ENCODE measurements at regions not wholly inside any gene's neighbourhood (a gene's known extent, or its start where the extent isn't known, plus 50 kb on each side); places are given as distances from the start of the nearest gene placed in this dataset.
"Not testable (repeated sequence)": the region's sequence is repeated elsewhere in the genome, so short reads cannot be mapped to it uniquely, and the experiment has no call there.

DNA sequence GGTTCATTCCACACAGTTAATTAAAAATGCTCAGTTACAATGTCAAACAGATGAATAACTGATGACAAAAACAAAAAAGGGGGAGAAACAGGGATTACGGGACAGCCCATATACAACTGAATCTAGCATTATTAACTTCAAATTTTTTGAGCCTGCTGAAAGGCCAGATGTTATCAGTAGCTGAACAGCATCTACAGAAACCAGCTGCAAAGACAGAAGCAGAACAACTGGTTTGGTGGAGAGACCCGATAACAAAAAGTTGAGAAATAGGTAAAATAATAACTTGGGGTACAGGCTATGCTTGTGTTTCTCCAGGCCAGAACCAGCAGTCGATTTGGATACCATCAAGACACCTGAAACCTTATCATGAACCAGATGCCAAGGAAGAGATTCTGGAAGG is 109.8 kb downstream of the SEPTIN7 start:
- not testable (repeated sequence) for DNase-seq

DNA sequence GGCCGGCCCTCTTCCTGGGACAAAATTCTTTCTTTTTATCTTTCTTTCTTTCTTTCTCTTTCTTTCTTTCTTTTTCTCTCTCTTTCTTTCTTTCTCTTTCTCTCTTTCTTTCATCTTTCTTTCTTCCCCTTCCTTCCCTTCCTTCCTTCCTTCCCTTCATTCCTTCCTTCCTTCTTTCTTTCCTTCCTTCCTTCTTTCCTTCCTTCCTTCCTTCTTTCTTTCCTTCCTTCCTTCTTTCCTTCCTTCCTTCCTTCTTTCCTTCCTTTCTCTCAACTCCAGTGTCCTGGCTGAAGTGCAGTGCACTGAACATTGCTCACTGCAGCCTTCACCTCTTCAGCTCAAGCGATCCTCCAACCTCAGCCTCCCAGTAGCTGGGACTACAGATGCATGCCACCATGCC is 112.5 kb downstream of the SEPTIN7 start:
- not testable (repeated sequence) for DNase-seq

DNA sequence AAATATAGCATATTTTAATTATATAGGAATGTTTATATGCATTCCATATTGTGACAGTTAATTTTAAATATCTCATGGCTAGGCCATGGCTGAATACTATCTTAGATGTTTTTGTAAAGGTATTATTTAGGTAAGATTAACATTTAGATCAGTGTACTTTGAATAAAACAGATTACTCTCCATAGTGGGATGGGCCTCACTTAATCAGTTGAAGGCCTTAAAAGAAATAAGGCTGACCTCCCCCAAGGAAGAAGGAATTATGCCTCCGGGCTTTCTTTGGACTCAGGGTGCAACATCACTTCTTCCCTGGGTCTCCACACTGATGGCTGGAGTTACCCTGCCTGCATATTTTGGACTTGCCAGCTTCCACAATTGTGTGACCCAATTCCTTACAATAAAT is 113.4 kb downstream of the SEPTIN7 start:
- not testable (repeated sequence) for DNase-seq

DNA sequence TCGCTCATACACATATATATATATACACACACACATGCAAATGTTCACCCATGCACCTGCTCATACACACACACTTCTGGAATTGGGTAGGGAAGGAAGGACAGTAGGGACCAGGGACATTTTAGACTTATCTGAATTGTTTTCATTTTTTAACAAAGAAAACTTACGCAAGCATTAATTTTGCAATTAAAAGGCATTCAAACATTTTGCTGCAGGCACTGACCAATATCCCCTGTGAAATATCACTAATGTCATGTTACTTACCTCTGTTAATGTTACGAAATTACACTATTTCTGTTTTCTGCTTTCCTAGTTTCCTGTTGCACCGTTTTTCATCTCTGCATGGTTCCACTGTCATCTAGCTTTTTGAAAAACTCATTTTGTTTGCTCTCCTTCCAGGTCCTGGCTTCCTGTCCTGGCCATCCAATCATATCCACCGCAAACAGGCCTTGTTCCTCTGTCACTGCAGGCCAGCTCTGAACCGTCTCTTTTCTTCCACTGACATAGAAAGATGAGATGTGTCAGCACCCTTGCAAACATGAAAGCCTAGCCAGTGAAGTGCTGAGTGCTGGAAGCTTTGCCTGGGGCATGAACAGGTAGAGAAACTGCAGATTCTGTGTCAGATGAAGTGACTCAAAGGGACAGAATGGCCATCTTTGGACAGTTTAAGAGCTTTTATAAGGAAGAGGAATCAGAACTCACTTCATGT is 114.5 kb downstream of the SEPTIN7 start:
- not testable (repeated sequence) for DNase-seq

DNA sequence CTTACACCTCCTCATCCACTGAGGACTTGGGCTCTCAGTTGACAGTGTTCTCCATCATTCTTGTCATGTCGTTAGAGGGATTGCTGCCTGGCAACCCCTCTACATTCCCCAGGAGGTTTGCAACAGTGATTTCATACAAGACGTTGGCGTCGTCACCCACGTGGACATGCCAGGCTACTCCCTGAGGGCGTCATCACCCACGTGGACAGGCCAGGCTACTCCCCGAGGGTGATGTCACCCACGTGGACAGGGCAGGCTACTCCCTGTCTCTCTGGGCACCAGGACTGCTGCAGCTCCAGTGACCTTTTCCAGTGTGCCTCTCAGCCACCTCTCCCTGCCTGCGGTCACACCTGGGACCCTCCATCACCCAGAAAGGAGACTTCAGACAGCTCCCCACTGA is 117.4 kb downstream of the SEPTIN7 start:
- DNase-seq: not testable (repeated sequence)

DNA sequence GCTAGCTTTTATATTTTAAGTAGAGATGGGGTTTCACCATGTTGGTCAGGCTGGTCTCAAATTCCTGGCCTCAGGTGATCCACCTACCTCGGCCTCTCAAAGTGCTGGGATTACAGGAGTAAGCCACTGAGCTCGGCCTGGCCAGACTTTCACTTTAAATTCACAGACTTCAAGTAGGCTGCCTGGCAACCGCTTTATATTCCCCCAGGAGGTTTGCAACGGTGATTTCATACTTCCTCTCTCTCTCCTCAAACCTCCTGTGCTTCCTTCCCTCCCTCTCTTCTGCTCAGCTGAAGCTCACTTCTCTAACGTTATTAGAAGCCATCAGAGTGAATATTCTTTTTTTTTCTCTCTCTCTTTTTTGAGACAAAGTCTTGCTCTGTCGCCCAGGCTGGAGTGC is 118.8 kb downstream of the SEPTIN7 start:
- not testable (repeated sequence) for DNase-seq

DNA sequence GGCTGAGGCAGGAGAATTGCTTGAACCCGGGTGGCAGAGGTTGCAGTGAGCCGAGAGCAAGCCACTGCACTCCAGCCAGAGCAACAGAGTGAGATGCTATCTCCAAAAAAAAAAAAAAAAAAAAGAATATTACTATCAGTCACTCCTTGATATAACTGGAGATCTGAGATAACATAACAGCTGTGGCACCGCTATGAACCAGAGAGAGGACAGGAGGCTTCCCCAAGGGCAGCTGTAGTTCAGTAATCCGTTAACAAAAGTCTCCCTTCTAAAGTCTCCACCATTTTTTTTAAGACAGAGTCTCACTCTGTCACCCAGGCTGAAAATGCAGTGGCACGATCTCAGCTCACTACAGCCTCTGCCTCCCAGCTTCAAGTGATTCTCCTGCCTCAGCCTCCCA is 120.5 kb downstream of the SEPTIN7 start:
- not testable (repeated sequence) for DNase-seq

DNA sequence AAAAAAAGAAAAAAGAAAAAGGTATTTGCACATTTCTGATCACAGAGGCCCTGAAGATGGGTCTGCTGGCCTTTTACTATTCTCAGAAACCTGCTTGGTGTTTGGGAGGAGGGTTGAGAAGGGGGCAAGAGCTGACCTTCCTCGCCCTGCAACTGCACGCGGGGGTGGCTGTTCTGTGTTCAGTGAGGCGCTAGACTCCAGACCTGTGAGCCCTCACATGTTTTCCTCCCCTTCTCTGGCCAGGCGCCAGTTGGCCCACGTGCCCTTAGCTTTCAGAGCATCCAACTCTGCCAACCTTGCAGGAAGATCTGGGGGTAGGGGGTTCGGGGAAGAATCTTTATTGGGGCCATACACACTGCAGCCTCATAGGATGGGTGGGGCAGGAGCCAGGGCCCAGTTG is 123.8 kb downstream of the SEPTIN7 start:
- DNase-seq: not testable (repeated sequence)

DNA sequence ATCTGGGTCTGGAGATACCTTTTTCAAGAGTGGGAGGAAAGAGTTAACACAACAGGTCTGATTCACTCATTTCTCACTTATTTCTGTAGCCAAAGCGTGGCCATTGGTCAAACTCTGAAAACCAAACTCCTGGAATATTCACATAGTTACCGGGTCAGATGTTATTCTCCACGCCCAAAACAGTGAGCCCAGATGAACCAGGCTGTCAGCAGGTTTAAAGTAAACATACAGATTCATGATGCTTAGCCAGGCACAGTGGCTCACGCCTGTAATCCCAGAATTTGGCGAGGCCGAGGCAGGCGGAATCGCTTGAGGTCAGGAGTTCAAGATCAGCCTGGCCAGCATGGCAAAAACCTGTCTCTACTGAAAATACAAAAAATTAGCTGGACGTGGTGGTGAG is 126.1 kb downstream of the SEPTIN7 start:
- not testable (repeated sequence) for DNase-seq

DNA sequence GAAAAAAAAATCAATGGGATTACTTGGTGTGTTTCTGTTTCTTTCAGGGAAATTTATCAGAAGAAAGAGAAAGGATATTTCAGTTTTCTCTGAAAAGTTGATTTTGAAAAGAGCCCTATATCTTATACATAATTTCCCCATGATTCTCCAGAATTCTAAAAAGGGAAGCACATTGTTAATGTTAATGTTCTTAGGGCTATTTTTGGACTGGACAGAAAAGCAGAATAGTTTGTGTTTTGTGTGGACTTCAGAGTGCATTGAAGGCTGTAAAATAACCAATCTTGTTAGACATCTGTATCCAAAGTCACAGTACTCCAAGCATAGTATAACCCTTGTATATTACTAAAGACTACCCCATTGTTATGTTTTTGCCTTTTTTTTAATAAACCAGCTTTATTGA is 130.3 kb downstream of the SEPTIN7 start:
- DNase-seq: not testable (repeated sequence)

DNA sequence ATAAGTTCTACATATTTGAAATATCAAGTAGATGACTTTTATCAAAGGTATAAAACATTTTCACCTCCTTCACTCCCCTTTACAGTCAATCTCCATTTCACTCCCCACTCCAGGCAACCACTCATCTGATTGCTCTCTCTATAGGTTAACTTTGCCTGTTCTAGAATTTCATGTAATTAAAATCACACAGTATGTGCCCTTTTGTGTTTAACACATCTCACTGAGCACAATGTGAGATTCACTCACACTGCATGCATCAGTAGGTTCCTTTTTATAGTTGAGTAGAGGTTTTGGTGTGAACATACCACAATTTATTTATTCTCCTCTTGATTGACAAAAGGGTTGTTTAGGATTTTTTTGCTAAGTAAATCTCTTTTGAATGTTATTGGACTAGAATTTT is 130.7 kb downstream of the SEPTIN7 start:
- DNase-seq: not testable (repeated sequence)

DNA sequence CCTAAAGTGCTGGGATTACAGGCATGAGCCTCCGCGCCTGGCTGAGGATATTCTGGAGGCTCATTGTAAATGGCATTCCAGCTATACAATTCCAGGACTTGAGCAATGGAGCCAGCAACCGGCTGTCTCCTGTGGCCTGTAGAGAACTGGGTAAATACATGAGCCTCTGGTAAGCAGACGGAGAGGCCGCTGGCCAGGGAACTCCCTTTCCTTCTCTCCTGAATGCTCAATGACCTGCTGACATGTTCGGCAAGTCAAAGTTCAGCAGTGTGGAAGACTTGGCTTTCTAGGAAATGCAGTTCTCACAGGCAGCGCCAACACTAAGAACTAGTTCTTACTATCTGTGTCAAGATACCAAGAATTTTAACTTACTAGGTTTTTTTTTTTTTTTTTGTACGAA is 139.8 kb downstream of the SEPTIN7 start:
- not testable (repeated sequence) for DNase-seq

DNA sequence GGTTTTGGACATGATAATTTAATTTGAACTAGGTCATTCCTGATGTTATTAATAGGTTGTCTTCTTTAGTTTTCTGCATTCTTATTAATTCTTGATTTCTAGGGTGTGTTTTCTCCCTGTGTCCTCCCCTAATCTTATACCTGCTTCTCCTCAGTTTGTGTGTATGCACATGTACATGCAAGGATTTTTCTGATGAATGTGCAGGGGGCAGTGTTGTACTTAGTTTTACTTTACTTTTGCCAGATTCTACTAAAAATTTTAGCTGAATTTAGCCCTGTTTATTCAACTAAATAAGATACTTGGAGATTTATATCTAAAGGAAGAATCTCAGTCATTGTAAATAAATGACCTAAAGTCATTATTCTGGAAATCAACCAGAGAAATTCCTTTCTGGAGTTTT is 144.8 kb downstream of the SEPTIN7 start:
- not testable (repeated sequence) for DNase-seq

DNA sequence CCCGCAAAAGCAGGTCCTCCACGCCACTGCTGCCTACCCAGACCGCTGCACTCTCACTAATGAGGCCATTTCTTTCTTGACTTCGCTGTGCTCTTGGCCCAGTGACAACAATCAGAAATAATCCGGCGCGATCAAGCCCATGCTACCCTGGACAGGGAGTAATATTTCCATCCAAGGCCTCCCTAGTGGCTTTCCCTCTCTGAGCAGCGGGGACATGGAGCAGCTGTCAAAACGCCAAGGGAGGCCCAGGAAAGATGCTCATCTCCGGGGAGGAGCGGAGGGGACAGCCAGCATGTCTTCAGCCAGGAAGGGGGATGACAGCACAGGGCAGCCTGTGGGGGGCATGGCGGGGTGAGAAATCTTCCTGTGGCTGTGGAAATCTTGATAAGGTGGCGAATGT is 154.9 kb downstream of the SEPTIN7 start:
- DNase-seq: not testable (repeated sequence)

DNA sequence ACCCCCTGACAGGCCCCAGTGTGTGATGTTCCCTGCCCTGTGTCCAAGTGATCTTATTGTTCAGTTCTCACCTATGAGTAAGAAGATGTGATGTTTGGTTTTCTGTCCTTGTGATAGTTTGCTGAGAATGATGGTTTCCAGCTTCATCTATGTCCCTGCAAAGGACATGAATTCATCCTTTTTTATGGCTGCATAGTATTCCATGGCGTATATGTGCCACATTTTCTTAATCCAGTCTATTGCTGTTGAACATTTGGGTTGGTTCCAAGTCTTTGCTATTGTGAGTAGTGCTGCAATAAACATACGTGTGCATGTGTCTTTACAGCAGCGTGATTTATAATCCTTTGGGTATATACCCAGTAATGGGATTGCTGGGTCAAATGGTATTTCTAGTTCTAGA is 156.1 kb downstream of the SEPTIN7 start:
- DNase-seq: not testable (repeated sequence)

DNA sequence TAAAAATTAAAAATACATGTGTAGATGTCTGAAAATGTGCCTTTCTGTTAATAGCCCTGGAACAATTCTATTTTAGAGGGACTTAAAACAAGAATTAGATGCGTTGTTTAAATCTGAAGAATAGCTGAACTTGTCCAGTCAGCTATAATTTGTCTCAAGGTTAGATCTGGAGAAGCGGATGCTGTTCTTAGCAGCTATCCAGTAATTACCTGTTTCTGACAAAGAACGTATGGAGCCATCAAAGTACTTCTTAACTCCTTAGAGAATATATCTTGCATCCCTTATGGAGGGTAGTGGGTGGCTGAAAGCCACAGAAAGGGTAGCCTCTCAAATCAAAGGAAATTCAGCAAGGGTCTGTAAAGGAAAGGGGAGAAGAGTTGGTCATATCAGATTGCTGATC is 160.4 kb downstream of the SEPTIN7 start:
- not testable (repeated sequence) for DNase-seq

DNA sequence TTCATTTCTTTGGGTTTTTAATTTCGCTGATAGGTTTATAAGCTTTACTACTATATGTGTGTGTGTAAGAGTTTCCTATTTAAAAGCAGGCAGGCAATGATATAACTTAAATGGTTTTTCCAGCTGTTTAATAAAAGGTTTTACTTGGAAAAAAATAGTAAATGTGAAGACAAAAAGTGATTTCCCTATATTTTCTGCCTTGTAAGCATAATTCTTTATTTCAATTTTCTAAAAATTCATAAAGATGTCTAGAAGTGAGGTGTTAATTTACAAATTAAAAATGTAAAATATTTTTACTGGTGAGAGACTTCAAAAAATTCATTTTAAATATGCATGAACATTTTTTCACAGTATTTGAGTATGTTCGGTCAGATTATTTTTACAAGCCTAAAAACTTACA is 161.8 kb downstream of the SEPTIN7 start:
- DNase-seq: not testable (repeated sequence)

DNA sequence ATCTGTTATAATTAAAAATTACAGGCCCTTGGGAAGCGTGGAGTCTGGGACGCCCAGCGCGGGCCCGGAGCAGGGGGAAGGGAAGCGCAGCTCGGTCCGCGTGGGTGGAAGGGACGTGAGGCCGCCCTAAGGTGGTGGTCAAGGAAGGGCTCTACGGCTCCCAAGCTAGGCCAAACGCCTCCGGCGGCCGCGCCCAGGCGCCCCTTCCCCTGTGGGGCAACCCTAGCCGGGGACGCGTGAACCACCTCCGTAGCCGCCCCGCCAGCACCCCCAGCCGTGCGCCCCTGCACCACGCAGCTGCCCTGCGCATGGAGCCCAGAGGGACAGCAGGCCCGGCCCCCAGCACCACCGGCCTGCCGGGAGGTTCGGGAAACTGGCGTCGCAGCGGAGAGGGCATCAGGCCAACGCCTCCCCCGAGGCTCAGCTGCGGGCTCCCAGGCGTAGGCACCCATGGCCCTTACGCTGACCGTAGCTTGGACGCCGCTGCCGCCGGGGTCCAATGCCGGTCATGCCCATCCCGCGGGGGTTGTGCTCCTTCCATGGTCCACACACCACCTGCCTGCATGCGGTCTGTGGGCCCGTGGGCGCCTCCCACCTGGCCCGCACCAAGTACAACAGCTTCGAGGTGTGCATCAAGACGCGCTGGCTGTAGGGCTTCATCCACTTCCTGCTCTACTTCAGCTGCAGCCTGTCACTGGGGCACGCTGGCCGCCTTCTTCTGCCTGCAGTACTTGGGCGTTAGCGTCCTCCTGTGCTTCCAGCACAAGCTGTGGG is 166.7 kb downstream of the SEPTIN7 start:
- no peak for DNase-seq

DNA sequence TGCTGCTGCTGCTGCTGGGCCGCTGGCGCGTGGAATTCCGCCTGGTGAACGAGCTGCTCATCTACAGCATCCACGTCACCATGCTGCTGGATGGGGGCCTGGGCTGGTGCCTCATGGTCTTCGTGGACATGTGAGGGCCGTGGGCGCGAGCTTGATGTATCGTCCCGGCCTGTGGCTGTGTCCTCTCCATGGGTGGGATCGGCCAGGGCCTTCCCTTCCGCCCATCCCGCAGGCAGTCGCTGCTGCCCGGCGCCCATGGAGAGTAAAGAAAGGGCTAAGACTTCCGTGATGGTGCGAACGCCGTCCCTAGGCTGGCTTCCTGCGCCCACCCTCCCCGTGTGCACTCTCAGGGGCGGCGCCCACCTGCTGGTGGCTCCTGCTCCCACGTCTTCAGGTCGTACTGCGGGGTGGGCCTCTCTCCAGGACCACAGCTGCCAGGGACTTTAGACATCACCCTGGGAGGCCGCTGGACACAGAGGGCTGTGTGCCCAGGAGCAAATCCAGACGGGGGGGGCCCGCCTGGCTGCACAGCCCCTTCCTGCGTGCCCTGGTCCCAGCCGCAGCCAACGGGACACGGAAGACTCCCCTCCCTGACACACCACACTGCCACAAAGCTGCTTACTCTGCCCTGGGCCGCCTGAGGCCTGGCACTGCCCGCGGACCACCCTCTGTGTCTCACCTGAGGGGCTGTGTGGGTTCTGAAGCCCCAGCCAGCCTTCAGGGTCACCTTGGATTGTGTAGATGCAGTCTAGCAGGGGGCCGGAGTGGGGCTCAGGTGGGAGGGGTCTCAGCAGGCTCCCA is 167.5 kb downstream of the SEPTIN7 start:
- no peak for DNase-seq

DNA sequence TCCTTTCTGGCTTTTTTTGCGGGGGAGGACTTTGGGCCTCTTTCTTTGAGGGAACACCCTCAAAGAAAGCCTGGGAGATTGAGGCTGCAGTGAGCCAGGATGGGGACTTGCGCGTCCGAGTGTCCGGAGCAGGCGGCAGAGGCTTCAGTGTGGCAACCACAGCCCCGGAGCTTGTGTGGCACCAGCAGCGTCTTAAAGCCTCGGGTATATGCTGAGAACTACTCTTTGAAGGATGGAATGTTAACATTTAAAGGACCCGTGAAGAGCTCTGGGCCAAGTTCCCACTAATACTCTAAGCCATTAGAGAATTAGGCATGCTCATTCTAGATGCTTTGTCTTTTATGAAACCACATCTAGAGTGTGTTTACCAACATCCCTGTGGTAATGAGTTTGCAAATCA is 168.2 kb downstream of the SEPTIN7 start:
- no peak for DNase-seq

DNA sequence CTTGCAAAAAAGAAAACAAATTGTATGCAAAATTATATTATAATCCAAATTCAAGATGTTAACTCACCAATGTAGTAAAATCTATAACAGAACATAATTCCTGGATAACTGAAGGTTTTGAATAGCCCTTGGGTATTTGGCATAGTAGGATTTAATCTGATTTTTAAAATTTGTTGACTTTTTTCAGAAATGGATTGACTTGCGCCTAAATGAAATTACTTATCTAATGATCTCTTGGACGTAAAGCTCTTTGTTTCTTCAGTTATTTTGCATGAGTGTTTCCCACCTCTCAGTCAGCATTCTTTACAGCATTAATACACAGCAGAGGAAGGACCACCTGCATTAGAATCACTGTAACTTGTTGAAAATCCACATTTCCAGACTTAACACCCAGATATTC is 169.6 kb downstream of the SEPTIN7 start:
- no peak for DNase-seq

DNA sequence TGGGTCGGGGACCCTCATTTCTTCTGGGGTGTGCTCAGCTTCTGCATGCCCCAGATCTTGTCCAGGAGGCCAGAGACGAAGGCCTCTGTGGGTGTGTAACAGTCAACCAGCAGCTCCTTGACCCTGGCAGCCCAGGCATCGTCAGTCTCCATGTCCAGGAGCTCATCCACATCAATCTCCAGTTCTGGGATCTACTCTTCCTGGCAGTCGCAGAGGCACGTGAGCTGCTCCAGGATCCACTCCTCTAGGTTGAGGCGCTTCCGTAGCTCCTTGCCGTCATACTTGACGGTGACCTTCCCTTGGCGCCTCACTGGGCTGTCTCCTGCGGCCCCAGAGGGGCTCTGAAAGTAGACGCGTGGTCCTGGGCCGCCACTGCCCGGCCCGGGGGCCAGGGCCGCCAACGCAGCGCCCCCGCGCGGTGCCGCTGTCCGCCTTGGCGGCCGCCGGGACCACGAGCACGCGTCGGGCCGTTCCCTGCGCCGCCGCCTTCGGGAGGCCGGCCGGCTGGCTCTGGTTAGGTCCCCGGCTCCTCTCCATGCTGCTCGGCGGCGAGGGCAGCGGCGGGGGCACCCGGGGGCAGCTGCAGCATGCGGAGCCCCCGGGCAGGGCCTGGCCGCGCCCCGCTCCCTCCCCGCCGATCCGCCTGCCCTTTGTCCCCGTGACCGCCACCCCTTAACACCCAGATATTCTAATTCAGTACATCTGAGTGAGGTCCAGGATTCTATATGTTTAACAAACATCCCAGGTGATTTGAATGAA is 170.5 kb downstream of the SEPTIN7 start:
- DNase-seq: no peak

All from NCI-H748 treated with DMSO at 0.1 percent for 48 hours (cell line).